GM19438 (cell line): ENCODE measurements at regions not wholly inside any gene's neighbourhood (a gene's known extent, or its start where the extent isn't known, plus 50 kb on each side); places are given as distances from the start of the nearest gene placed in this dataset.
"Not testable (repeated sequence)": the region's sequence is repeated elsewhere in the genome, so short reads cannot be mapped to it uniquely, and the experiment has no call there.

ENCODE experiments used
- ATAC-seq: cut with Tn5 transposase; IDR thresholded peaks from one replicate; pipeline ENCODE4 v1.9.1; 2021; ENCODE audit warnings: low read depth; ENCODE audit not compliant: unreplicated experiment

- no peak for ATAC-seq
Measured at GRCh38 chr1:198959676-198960075, 320.8 kb downstream of the PTPRC start.

GRCh38 chr1:198963796-198964195, 325.0 kb downstream of the PTPRC start:
- not testable (repeated sequence) for ATAC-seq

- ATAC-seq: no peak
Measured at GRCh38 chr1:198966519-198966918, 327.7 kb downstream of the PTPRC start.

GRCh38 chr1:198967566-198967965, 328.7 kb downstream of the PTPRC start:
- no peak for ATAC-seq

DNA sequence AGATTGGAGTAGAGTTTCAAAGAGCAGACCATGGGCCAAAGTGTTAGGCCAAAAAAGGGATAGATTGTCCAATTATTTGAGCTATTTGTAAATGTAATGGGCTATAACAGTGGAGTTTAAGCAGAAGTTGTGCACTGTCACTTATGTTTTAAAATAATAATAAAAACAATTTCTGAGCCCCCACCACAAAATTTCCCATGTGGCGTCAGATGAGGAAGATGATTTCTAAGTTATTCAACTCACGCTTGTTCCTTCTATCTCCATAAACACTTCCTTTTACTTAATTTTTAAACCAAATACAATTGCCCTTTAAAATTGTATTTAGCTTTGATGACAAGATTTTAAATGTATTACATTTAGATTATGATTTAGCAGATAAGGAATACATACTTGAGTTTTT, 330.0 kb downstream of the PTPRC start:
- no peak for ATAC-seq

GRCh38 chr1:198969981-198970380, 331.1 kb downstream of the PTPRC start:
- no peak for ATAC-seq

DNA sequence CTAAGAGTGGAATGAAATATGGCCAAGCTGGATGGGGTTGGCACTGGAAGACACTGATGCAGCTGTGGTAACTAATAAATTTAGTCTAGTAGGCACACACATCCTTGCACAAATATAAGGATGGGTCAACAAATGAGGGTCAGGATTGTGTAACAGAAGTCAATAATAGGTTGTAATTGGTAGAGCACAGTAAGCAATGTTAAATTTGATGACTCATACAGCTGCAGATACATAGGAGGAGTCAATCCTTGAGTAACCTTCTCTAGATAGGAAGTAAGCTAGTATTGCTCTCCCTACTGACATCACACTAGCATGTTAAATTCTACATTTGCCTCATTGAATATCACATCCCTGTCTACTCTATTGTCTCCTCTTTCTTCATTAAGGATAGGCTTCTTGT, 332.1 kb downstream of the PTPRC start:
- ATAC-seq: no peak

DNA sequence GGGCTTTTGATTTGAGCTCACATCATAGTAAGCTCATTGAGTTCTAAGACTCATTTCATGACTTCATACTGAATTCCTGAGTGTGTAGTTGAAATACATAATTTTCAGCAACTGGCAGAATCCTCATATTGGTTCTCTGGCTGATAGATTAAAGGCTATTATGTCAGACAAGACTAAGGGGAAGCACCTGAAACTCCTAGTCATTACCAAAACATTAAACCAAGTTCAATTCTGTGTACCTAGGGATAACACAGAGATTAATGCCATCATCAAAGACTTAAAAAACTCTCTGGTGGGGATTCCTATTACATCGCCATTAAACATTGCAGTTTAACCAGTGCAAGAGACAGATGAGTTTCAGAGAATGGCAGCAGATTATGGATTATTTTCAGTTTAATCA, 339.1 kb downstream of the PTPRC start:
- ATAC-seq: no peak

DNA sequence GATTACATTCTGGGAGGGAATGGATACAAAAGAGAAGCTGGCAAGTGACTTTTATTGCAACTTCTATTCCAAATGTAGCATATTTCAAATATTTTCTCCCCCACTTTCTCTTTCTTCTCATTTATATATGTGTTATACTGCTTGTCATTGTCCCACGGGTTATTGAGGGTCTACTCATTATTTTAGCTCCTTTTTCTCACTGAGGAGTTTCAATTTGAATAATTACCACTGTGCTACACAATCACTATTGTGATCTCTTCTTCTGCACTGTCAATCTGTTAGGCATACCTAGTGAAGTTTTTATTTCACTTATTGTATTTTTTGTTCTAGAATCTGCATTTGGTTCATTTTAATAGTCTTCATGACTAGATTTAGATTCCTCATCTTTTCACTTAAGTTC, 339.7 kb downstream of the PTPRC start:
- no peak for ATAC-seq

- no peak for ATAC-seq
Measured at GRCh38 chr1:198986036-198986435, 347.2 kb downstream of the PTPRC start.

GRCh38 chr1:198986442-198986841, 347.6 kb downstream of the PTPRC start:
- no peak for ATAC-seq

GRCh38 chr1:199002661-199003060, 363.8 kb downstream of the PTPRC start:
- ATAC-seq: no peak

DNA sequence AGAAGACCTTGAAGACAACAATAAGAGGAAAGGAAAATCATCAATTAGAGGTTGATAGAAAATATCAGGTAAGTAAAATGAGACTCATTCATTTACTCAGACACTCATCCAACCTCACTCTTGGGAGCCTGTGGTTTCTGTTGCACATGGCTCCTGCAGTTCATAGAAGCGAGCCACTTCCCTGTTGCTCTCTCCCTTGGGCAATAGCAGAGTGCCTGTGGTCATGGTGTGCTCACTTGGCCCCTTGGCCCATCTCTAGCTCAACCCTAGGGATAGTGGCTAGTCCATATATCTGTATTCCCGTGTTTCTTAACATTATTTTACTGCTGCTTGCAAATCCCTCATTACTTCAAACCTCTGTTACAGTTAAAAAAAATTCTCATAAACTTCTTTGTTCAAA, 368.6 kb downstream of the PTPRC start:
- no peak for ATAC-seq

- no peak for ATAC-seq
Measured at GRCh38 chr1:199009447-199009846, 370.6 kb downstream of the PTPRC start.

- no peak for ATAC-seq
Measured at GRCh38 chr1:199010492-199010891, 371.7 kb downstream of the PTPRC start.

- ATAC-seq: no peak
Measured at GRCh38 chr1:199010933-199011332, 372.1 kb downstream of the PTPRC start.

DNA sequence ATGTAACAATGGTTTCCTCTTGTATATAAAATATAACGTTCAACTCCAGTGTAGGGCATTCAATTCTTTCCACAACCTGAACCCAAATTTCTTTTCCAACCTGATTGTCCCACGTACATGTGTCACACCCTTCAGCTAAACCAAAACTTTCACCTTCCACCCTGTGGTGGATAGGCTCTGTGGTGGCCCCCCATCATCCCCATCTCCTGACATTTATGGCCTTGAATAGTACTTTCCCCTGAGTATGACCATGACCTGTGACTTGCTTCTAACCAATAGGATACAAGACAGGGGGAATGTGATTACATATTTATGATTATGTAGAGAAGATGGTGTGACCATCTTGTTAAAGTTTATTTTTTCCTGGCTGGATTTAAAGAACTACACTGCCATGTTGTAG, 377.0 kb downstream of the PTPRC start:
- ATAC-seq: no peak

DNA sequence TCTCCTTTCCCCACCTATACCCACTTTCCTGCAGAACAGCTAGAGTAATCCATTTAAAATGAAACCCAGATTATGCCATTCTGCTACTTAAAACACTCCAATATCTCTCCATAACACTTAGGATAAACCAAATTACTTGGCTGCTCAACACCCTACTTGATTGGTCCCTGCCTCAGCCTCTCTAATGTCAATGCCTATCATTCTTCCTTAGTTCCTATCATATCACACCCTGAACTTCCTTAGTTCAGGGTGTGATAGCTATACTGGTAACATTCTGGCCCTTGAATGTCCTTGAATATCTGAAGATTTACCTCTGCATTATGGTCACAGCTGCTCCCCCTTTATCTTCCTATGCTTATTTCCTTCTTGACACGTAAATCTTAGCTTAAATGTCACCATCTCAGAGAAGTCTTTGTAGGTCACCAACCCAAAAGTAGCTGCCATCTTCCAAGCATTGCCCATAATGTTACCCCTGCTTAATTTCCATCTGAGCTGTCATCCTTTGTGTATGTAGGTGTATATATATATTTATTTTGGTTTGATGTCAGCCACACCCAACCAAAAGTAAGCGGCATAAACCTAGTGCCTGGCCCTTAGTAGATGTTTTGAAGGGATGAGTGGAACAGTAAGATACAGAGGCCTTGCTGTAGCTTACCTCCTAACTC, 379.8 kb downstream of the PTPRC start:
- no peak for ATAC-seq

GRCh38 chr1:199020051-199020450, 381.2 kb downstream of the PTPRC start:
- ATAC-seq: no peak

DNA sequence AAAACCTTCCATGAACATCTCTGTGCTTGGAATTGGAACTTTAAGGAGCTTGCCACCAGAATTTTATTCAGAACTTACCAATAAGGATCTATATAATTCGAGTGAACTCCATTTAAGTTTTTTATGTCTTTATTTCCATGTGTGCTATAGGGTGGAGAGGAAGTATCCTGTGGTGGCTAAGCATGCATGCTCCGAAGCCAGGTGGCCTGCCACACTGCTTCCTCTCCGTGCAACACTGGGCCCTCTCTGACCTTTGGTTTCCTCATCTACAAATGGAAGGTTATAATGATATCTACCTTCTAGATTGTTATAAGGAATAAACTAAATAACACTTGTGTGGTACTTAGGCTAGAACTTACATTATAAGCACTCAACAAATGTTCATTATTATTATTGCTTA, 382.1 kb downstream of the PTPRC start:
- no peak for ATAC-seq

- no peak for ATAC-seq
Measured at GRCh38 chr1:199029401-199029800, 390.6 kb downstream of the PTPRC start.

DNA sequence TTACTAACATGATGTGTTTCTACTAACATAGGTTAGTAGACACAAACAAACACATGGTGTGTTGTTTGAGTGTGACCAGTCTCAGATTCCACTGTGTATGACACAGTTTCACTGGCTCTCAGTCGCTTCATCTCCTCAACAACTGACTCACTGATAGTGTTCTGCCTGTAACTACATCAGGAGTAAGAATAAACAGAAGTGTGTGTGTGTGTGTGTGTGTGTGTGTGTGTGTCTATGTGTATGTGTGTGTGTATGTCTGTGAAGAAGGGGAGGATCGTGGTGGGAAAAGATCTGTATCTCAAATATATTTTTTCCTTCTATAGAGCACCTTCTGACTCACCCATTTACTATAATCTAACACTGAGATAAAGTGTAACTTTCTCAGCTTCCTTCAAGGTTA, 391.0 kb downstream of the PTPRC start:
- no peak for ATAC-seq

DNA sequence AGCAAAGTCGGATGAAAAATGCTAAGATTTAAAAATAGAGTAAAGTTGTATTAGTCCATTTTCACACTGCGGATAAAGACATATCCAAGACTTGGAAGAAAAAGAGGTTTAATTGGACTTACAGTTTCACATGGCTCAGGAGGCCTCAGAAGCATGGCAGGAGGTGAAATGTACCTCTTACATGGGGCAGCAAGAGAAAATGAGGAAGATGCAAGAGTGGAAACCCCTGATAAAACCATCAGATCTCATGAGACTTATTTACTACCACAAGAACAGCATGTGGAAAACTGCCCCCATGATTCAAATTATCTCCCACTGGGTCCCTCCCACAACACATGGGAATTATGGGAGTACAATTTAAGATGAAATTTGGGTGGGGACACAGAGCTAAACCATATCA, 391.7 kb downstream of the PTPRC start:
- not testable (repeated sequence) for ATAC-seq
